Left renal pelvis (tissue), 4 donors: ENCODE measurements at regions not wholly inside any gene's neighbourhood (a gene's known extent, or its start where the extent isn't known, plus 50 kb on each side); places are given as distances from the start of the nearest gene placed in this dataset.

Experiments
- DNase-seq, 4 donors: peaks; one replicate each; pipeline ENCODE4 v3.0.0-alpha.2; 2013; ENCODE audit warnings: low read depth in 4 of 4, low spot score in 3 of 4

DNA sequence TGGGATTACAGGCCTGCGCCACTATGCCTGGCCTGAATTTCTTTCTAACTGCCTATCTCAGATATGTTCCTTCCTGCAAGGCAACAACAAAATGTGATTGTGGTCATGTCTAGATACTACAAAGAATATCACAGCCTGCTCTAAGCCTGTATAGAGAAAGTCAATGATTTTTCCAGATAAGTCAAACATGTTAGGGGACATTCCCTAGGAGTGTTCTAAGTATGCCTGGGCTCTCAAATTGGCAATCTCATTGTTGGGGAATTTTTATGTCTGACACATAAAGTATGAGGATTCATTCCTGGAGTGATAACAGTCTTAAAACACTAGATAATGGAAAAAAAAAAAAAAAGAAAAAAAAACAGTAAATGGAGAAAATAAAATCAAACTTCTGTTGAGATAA is 406.1 kb downstream of the GATA3 start:
- no peak for DNase-seq

DNA sequence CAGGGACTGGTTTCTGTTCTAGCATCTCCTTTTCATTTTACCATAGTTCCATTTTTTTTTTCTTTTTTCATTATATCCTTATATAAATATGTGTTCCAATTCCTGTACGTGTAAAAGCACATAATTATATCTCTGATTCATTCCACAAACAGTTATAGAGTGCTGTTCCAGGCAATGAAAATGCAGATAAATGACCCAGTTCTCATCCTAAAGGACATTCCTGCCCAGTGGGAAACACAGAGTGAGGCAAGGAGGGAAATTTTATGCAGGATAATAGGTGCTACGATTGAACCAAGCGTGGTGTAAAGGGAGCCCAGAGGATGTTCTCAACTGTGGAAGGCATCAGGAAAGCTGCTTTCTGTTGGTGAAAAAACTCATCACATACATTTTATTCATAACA is 408.1 kb downstream of the GATA3 start:
- no peak for DNase-seq

DNA sequence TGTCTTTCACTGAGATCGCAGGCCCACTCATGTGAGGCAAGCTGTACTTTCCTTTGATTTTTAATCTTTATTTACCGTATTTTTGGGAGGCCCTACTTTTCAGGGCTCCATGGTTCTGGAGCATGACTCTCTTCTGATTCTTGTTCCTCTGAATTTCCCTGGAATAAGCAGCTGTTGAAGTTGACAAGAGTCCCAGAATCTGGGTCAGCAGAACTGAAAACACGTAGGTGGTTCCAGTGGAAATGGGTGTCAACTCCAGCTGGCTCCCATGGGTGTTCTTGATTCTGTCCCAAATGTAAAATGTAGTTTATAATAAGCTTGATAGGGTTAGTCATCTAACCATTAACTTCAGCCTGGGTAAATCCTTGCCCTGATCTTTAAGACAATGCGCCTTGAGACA is 409.4 kb downstream of the GATA3 start:
- DNase-seq, result no peak

- DNase-seq, result no peak
Observed at GRCh38 chr10:8468477-8468876, 414.0 kb downstream of the GATA3 start.

DNA sequence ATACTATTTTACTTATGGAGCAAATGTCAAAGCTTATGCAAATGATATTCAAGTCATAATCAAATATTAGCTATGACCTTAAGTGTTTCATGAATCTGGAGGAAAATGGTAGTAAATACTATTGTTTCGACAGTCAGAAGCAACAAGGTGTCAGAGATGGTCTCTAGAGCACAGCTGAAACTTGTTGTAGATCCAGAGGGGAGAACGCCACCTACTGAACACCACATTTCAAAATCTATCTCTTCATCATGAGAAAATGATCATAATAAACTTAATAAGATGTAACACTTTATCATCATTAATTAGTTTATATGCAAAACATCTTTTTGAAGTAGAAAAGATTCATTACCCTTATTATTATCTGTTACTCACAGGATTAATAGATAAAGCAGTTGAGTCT is 418.7 kb downstream of the GATA3 start:
- DNase-seq, result no peak

- DNase-seq, result no peak
Observed at GRCh38 chr10:8477300-8477699, 422.8 kb downstream of the GATA3 start.

GRCh38 chr10:8481718-8482504 is 427.4 kb downstream of the GATA3 start:
- no peak for DNase-seq

- DNase-seq, result no peak
Observed at GRCh38 chr10:8485032-8485431, 430.5 kb downstream of the GATA3 start.

DNA sequence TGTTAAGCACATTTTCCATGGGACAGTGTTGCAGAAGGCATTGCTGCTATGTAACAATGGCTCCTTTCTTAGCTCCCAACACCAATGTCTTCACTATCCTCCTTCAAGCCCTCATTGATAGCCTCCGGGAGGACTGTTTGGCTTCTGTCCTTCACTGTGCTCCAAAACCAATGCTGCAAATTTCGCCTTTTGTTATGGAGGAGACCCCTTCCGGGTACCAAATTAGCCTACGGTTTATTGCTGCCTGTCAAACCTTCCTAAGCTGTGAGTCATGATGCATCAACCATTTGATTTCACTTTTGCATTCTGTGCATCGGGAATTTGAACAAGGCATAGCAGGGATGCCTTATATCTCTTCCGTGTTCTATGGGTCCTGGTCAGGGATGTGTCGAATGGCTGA is 432.9 kb downstream of the GATA3 start:
- no peak for DNase-seq

DNA sequence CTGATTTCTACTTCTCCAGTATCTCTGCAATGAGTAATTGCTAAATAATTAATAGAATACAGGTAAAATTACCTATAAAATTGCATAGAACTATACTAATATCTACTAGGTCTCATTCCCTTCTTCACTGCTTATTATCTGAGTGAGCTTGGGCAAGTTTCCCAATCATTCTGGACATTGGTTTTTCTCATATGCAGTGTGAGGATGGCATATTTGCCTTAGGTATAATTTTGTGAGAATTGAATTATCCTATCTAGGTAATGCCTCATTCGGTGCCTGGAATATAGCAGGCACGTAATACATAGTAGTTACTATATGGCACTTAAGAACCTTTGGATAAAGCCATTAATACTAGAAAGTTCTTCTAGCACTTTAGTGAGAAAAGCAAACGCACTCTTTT is 434.7 kb downstream of the GATA3 start:
- DNase-seq, result no peak

- DNase-seq, result no peak
Observed at GRCh38 chr10:8489823-8490222, 435.3 kb downstream of the GATA3 start.

GRCh38 chr10:8498290-8498689 is 443.8 kb downstream of the GATA3 start:
- DNase-seq, result no peak

GRCh38 chr10:8498881-8499280 is 444.4 kb downstream of the GATA3 start:
- no peak for DNase-seq

DNA sequence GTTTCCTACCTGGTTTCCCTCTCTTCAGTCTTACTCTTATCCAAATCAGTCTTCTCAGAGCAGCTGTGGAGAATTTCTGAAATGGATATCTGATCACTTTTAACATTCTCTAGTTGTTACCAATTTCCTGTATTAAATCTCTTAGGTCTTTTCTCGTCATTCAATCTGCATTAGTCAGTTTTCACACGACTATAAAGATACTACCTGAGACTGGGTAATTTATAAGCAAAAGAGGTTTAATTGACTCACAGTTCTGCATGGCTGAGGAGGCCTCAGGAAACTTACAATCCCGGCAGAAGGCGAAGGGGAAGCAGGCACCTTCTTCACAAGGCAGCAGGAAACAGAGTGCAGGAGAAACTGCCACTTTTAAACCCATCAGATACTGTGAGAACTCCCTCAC is 444.8 kb downstream of the GATA3 start:
- DNase-seq, result no peak

GRCh38 chr10:8499752-8500390 is 445.4 kb downstream of the GATA3 start:
- DNase-seq, result no peak

- no peak for DNase-seq
Observed at GRCh38 chr10:8502573-8502972, 448.1 kb downstream of the GATA3 start.

GRCh38 chr10:8504499-8504898 is 450.0 kb downstream of the GATA3 start:
- no peak for DNase-seq

DNA sequence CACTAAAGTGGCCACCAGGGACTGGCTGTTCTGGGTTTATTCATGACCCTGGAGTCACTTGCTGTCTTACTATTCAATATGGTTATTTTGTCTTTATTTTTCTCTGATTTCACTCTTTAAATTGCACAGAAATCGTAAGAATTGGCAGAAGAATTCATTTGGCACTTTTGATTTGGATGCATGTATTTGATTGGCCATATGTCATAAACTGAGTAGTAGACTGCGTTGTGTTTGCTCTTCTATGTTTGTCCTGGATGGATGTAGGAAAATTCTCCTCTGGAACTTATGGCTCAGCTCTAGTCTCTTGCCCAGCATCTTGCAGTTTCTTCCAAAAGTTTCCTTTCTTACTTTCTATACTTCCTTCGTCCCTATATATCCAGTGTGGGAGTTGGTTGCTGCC is 452.7 kb downstream of the GATA3 start:
- DNase-seq, result no peak

DNA sequence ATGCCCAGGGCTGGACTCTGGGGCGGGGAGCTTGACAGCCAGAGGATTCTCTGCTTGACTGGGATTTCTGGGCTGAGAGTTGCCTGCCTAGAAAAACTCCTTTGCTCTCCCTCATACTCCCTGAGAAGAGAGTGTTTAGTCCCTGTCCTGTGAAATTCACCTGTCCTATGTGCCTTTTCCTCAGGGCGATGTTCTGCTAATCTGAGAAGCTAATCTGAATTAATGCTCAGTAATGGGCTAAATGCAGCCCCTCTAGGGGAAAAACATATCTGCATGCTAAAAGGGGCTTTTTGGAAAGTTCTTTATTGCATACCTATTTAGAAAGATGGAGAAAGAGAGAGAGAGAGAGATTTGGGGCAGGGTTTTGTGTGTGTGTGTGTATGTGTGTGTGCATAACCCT is 454.4 kb downstream of the GATA3 start:
- no peak for DNase-seq

- no peak for DNase-seq
Observed at GRCh38 chr10:8510471-8510870, 456.0 kb downstream of the GATA3 start.

DNA sequence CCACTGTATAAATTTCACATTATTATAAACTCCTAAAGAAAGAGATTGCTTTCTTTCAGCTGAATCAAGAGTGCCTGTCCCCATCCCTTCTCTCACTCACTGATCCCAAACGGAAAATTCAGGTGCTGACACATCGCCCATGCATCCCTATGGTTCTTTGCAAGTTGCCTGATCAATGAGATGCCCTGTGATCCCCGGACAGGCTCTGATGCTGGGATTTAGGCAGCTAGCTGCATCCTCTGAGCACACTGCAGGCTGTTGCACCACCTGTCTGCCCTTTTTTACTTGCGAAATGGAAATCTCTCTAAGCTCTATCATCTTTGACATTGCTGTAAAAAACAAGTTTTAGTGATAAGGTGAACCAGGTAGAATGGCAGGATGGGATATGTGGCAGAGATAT is 456.5 kb downstream of the GATA3 start:
- DNase-seq, result no peak
